ENCODE measurements at regions not wholly inside any gene's neighbourhood (a gene's known extent, or its start where the extent isn't known, plus 50 kb on each side); places are given as distances from the start of the nearest gene placed in this dataset.

DNA sequence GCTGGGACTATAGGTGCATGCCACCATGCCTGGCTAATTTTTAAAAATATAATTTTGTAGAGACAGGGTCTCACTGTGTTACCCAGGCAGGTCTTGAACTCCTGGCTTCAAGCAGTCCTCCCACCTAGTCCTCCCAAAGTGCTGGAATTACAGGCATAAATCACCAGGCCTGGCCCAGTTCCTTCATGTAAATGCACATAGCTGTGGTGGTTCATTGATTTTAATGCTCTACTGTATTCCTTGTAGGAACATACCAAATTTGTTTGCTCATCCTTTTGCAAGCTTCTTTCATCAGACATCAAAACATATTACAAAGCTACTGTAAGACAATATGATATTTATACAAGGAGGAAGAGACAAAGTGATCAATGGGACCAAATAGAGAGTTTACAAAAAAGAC lies 237.5 kb upstream of the ESRRG start:
- no peak for FAIRE-seq

- no peak for FAIRE-seq
These were observed 235.3 kb upstream of the ESRRG start for GRCh38 chr1:216958569-216958968.

DNA sequence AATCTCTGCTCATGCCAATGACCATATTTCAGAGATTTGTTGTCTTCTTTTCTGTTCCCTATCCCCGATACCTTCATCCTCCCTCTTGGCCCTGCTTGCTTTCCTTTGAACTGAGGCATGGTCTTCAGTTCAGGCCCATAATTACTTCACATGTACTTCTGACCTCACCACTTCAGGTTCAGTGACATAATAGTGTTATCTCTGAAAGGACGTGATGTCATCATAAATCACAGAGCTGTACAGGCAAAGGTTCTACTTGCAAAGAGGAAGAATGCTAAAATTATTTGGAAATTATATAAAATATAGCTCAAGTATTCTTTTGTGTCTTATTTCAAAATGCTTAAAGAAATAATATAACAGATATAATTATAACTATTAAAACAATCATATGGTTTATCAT lies 230.3 kb upstream of the ESRRG start:
- FAIRE-seq, result no peak

GRCh38 chr1:216952864-216953263 lies 229.6 kb upstream of the ESRRG start:
- FAIRE-seq, result no peak

DNA sequence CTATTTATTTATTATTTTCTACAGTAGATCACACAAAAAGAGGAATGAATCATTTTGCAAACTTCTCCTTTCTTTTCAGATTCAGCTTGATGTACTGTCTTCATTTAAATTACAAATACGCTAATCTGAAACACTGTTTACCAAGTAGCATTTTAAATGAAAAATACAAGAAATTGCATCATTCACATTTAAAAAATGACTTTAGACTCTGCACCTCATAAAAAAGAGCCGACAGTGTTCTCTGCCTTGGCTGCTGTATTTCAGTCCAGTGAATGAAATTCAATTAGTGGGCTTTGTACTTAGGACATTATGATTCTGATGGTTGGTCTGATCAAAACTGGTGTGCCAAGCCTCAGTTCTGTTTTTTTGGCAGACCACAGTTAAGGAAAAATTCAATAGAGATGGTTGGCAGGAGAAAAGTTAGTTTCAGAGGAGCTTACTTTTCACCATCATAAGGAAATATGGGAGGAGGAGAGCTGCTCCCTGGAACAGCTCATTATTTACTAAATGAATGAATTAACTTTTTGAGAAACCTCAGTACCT lies 222.4 kb upstream of the ESRRG start:
- FAIRE-seq, result no peak

GRCh38 chr1:216944864-216945510 lies 221.8 kb upstream of the ESRRG start:
- FAIRE-seq, result no peak

DNA sequence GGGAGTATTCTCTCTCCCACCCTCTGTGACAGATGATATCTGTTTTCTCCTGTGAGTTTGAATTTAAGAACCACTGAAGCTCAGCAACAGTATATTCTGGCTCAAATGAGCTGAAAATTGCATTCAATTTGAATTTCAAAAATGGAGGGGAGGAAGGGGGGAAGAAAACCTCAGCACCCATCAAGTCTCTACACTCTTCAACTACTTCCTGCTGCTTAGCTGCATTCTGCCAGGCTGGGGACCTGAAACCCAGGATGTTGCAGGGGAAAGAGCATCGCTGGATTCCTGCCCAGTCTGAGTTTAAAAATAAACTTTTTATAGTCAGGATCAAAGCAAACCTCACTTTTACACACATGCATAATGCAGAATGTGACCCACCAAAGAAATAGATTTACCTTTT lies 214.3 kb upstream of the ESRRG start:
- FAIRE-seq, result no peak

DNA sequence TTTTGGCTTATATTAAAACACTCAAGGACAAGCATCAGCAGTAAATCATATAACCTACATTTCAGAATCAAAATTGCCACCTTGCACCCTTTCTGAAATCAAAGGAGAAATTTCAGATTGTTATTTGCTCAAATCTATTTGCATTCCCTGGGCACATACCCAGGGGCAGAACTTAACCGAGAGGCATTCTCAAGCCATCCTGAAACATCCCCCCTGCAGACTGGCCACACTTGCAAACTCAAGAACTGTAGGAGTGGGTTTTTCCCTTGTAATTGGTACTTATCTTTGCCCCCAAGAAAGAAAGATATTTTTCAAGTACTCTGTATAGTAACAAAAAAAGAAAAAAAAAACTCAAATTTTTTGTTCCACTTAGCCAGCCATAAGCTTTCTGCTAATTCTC lies 213.6 kb upstream of the ESRRG start:
- no peak for FAIRE-seq

- FAIRE-seq, result no peak
These were observed 212.7 kb upstream of the ESRRG start for GRCh38 chr1:216935901-216936300.

- FAIRE-seq, result no peak
These were observed 209.2 kb upstream of the ESRRG start for GRCh38 chr1:216932424-216932823.

DNA sequence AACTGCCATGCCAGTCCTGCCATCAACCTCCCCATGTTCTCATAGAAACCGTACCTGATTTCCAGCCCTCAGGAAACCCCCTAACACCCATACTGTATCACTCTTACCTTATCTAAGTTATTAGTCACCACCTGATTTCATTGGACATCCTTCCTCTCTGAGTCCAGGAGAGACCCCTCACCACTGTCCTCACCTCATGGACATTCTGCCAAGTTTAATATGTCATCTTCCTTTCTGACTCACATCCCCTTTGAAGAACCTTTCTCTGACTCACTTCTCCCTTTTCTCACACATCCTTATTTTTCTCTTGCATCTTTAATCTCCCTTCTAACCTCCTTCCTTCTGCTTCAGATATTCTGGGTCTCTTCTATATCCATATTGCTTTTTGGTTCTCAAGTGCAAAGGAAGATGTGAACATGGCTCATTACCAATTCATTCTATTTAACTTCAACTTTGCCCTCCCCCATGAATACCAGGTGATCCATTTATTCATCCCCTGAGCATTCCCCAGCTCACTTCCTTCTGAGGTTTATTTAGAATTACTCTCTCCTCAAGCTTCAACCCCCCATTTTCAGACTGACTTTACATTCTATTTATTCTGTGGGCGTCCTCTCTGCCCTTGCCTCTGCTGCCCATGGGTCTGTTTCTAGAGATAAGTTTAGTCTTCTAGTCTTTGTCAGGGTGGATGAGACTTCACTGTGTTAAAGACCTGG lies 206.8 kb upstream of the ESRRG start:
- FAIRE-seq, result no peak

- FAIRE-seq, result no peak
These were observed 204.4 kb upstream of the ESRRG start for GRCh38 chr1:216927633-216928032.

- no peak for FAIRE-seq
These were observed 203.7 kb upstream of the ESRRG start for GRCh38 chr1:216926720-216927510.

GRCh38 chr1:216925962-216926625 lies 202.9 kb upstream of the ESRRG start:
- no peak for FAIRE-seq

- no peak for FAIRE-seq
These were observed 201.5 kb upstream of the ESRRG start for GRCh38 chr1:216924732-216925131.

DNA sequence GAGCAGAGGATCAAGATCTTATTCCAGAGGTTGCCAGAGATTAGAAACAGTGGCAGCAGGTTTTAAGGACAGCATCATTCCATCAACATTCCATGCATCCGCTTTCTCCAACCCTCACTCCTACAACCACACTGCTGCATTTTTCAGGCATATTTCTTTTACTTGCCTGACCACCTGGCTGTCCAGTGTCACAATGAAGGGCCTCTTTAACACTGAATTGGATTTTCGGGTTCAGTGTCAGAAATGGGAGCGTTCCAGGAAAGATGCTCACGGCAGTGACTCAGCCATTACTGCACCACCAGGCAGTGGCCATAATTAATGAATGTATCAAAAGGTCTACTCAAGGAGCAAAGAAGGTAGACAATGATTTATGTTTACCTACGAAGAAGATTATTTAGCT lies 200.4 kb upstream of the ESRRG start:
- no peak for FAIRE-seq

GRCh38 chr1:216922406-216922805 lies 199.2 kb upstream of the ESRRG start:
- FAIRE-seq, result no peak

DNA sequence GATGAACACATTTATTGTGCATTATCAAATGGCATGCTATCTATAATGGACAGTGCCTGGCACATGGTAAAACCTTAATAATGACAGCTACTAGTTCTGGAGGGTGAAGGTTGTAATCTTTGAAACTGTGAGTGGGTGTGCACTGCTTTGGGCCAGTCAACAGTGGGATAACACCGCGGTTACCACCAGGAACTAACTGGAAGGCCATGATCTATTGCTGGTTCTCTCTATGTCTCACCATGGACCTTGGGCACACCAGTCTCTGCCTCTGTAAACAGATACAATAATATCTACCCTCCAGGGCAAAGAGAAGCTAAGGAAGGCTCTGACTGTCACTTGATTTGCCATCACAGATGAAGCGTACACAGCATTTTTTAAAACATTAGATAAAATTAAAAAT lies 198.6 kb upstream of the ESRRG start:
- FAIRE-seq, result no peak

- no peak for FAIRE-seq
These were observed 196.1 kb upstream of the ESRRG start for GRCh38 chr1:216919060-216919970.

DNA sequence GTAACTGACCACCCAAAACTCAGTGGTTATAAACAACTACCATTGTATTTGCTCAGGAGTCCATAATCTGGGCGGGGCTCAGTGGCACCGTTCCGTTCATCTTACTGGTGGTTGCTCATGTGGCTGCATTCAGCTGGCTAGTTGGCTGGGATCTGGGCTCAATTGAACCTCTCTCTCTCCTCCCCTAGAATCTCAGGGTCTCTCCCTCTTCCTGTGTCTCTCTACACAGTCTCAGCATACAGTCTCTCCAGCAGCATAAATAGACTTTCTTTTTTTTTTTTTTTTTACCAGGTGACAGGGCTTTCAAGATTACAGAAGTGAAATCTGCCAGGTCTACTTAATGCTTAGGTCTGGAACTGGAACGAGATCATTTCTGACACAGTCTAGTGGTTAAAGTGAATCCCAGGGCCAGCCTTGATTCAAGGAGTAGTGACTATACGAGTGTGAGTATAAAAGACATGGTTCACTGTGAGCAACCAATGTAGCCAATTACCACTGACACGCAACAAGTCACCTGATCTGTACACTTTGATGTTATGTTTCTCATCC lies 193.7 kb upstream of the ESRRG start:
- FAIRE-seq, result no peak

DNA sequence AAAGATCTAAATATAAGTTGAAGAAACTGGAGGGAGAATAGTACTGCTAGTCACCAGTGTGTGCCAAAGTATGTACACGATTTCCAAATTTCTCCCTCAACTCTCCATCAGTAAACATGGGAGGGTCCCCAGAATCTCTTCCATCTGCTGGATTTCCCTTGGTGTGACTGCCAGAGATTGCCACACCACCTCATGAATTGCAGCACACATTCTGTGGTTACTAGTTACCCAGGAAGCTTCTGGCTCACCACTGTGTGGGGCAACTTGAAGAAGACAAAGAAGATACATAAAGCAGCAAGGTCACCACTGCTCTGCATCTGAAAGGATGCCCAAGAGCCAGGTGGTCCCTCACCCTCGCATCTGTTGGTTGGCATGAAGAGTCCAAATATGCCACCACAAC lies 191.7 kb upstream of the ESRRG start:
- FAIRE-seq, result no peak

DNA sequence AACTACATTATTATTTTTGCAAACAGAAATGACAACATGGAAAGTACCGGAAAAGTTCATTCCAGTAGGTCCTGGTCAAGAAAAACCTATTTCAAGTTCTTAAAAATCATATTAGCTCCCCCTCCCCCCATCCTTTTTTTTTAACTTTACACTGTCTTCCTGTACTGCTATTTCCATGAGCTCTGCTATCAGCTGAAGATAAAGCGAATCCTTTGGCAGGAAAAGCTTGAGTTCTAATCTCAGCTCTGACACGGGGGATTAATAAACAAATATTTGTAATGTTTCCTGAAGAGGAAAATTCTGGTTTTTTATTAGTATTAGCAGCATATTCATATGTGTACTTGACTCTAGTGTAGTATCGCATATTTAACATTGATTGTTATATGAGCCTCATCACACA lies 190.7 kb upstream of the ESRRG start:
- no peak for FAIRE-seq
